ENCODE measurements at regions not wholly inside any gene's neighbourhood (a gene's known extent, or its start where the extent isn't known, plus 50 kb on each side); places are given as distances from the start of the nearest gene placed in this dataset.
A peak's percentile ranks its signal among the peaks of the same experiment; 100 is the strongest.

GRCh38 chr13:111880185-111880584, 186.8 kb upstream of the SOX1 start:
- Histone ChIP-seq H2BK12ac (ENCODE audit: low read depth, low read length) (no peak overlapping the region), H3K27ac (ENCODE audit: low read depth, low read length) (no peak overlapping the region), H2BK15ac (ENCODE audit: low read length) (no peak overlapping the region), H4K8ac (ENCODE audit: extremely low read depth, insufficient read depth, low read length) (no peak overlapping the region), H3K9ac (replicated peaks in 1 of 4; ENCODE audit: extremely low read depth in 1 of 4, low read depth in 3 of 4, low read length in 3 of 4) (no peak overlapping the region), H3K27me3 (replicated peaks in 1 of 4; ENCODE audit: control insufficient read depth in 3 of 4, extremely low read depth in 1 of 4, insufficient read depth in 3 of 4, low read length in 3 of 4) (no peaks in the 10 kb centered on the region), H2AFZ (ENCODE audit: low read length) (no peak overlapping the region), H3K4ac (replicated peaks; ENCODE audit: insufficient read length, low read depth, low read length) (no peak overlapping the region), H3K18ac (ENCODE audit: extremely low read depth, low read length) (no peak overlapping the region), H4K5ac (ENCODE audit: insufficient read length, low read depth, low read length) (no peak overlapping the region), H3K79me2 (ENCODE audit: control insufficient read depth in 1 of 2, insufficient read depth in 2 of 2, low read length in 2 of 2) (no peaks in the 10 kb centered on the region), H3K4me3 (ENCODE audit: extremely low read depth in 1 of 4, insufficient read depth in 2 of 4, low read depth in 3 of 4, low read length in 4 of 4) (no peak overlapping the region), H3K23ac (ENCODE audit: insufficient read length) (no peak overlapping the region), H3K4me2 (ENCODE audit: insufficient read depth in 1 of 2, low read depth in 2 of 2, low read length in 2 of 2) (no peak overlapping the region), H4K20me1 (replicated peaks in 1 of 2; ENCODE audit: control insufficient read depth in 1 of 2, insufficient read depth in 2 of 2, low read length in 2 of 2) (no peaks in the 10 kb centered on the region), H3K9me3 (ENCODE audit: insufficient read depth in 2 of 2, low read depth in 1 of 2, low read length in 1 of 2) (no peaks in the 10 kb centered on the region), H3K4me1 (replicated peaks in 1 of 4; ENCODE audit: control insufficient read depth in 3 of 4, insufficient read depth in 4 of 4, low read length in 3 of 4) (no peaks in the 10 kb centered on the region; a peak in 1 of 7 replicates), H3K56ac (replicated peaks; ENCODE audit: insufficient read length, low read depth, low read length) (no peak overlapping the region), H4K91ac (replicated peaks; ENCODE audit: insufficient read length, low read length) (peak overlapping the region; percentile 38), H2BK5ac (ENCODE audit: low read depth, low read length) (no peak overlapping the region), H3K79me1 (ENCODE audit: low read depth, low read length) (no peaks in the 10 kb centered on the region), H3K36me3 (ENCODE audit: control insufficient read depth in 2 of 4, insufficient read depth in 4 of 4, low read length in 3 of 4) (no peaks in the 10 kb centered on the region), H3K14ac (ENCODE audit: insufficient read length) (no peak overlapping the region), H2BK20ac (ENCODE audit: low read length) (0 out of 2 replicates have a peak overlapping the region, but pooled peaks have one; percentile 41), H2AK5ac (ENCODE audit: low read depth, low read length) (no peak overlapping the region), H3K23me2 (ENCODE audit: low read depth, low read length) (no peaks in the 10 kb centered on the region), H2BK120ac (replicated peaks; ENCODE audit: low read depth, low read length) (peak overlapping the region; percentile 38)
- DNase-seq (ENCODE audit: low read depth in 1 of 2, low spot score in 2 of 2) (peak in 1 of 2 experiments; percentile 45), FAIRE-seq (no peak)
- WGBS, 2 experiments (ENCODE audit: extremely low coverage in 1 of 2, insufficient coverage in 1 of 2, insufficient read length in 1 of 2, insufficient replicate concordance in 2 of 2, low coverage in 1 of 2, low lambda C conversion rate in 2 of 2, missing lambda C conversion rate in 1 of 2), result 91% methylated on average over 6 of the region's 6 CpGs; no CpG with 5 or more reads in 1 of the 2 experiments
- POLR2A ChIA-PET (ENCODE audit: partially characterized antibody), result no interaction called here
- CTCF ChIA-PET (ENCODE audit: partially characterized antibody), result interaction anchor here (0.7 kb wide), 1 partner anchor 10 kb away, joined by 5 read pairs; no protein-coding TSS in a partner anchor
- TF ChIP-seq KDM5A (IDR thresholded peaks at IDR 0.05; ENCODE audit: low read length), result no peak
- TF ChIP-seq SP2 (IDR thresholded peaks at IDR 0.05; ENCODE audit: low read length), result no peak
- no peak for TF ChIP-seq POLR2A (IDR thresholded peaks at IDR 0.05; ENCODE audit: control extremely low read depth in 1 of 2, low read depth in 2 of 2, low read length in 2 of 2)
- TF ChIP-seq HDAC2 (IDR thresholded peaks at IDR 0.05; ENCODE audit: borderline replicate concordance in 1 of 2, low read depth in 2 of 2, low read length in 2 of 2), result no peak
- no peak for TF ChIP-seq USF2 (IDR thresholded peaks at IDR 0.05; ENCODE audit: low read length)
- no peak for TF ChIP-seq RNF2 (IDR thresholded peaks at IDR 0.05; ENCODE audit: borderline replicate concordance, low read depth, low read length, missing control alignments, poor library complexity, severe bottlenecking)
- no peak for TF ChIP-seq EZH2 (IDR thresholded peaks at IDR 0.05; ENCODE audit: low read depth, low read length, severe bottlenecking)
- no peak for TF ChIP-seq SIRT6 (IDR thresholded peaks at IDR 0.05; ENCODE audit: low read length)
- TF ChIP-seq RBBP5 (IDR thresholded peaks at IDR 0.05; ENCODE audit: borderline replicate concordance, low read depth, low read length), result no peak
- no peak for TF ChIP-seq CTCF (IDR thresholded peaks at IDR 0.05; ENCODE audit: control extremely low read depth in 1 of 3, insufficient read depth in 1 of 3, low read depth in 1 of 3, low read length in 3 of 3)
